Hematopoietic multipotent progenitor cell treated with erythropoietin and hydrocortisone succinate and interleukin-3 and kit ligand, for 4 days (in vitro differentiated cells): ENCODE measurements at regions not wholly inside any gene's neighbourhood (a gene's known extent, or its start where the extent isn't known, plus 50 kb on each side); places are given as distances from the start of the nearest gene placed in this dataset.
A peak's percentile ranks its signal among the peaks of the same experiment; 100 is the strongest.
"Not testable (repeated sequence)": the region's sequence is repeated elsewhere in the genome, so short reads cannot be mapped to it uniquely, and the experiment has no call there.

Source experiments
- DNase-seq: peaks from one replicate; pipeline ENCODE4 v3.0.0-alpha.2; 2015

DNA sequence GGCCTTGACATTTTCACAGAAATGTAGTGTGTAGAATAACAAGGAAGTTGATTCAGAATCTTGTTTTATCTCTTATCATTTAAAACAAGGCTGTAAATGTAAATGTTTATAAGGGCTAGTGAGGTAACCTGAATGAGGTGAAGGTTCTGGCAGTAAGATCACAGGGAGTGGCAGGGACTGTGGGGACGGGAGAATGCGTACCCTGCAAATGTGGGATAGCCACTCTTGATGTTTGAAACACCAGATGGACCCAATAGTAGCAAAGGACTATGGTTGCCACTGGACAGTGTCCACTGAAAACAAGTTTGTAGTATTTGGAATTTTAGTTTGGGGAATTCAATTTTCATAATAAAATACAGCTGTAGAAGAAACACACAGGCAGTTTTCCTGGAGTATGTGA, 155.3 kb downstream of the FHIP1A start:
- DNase-seq = no peak

DNA sequence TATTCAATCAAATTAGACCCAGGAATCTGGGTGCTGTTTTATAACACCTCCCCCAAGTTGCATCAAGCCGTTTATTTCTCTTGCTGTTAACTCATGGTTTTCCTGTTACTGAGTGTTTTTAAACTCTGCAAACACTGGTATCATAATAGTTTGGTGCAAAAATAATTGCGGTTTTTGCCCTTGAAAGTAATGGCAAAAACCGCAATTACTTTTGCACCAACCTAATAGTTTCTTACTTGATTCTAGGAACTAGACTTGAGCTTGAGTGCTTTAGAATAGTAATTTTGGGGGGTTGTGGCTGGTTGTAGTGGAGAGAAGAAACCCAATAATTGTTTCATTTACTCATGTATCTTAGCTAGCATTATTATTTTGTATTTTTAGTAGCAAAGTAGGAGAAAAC, 156.6 kb downstream of the FHIP1A start:
- DNase-seq = no peak

DNA sequence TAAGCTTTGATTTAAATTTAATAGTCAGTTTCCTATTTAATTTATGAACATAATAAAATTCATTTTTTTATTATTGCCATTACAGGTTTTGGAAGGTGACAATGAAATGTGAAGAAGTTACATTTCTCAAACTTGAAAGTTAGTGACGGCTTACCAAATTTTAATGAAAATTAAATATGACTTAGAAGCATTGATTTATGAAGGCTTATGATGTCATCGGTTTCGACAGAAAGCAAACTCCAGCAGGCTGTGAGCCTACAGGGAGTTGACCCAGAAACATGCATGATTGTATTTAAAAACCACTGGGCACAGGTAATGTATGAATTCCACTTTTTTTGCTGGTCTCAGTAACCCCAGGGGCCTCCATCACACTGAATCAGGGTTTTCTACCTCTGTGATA, 157.1 kb downstream of the FHIP1A start:
- no peak for DNase-seq

DNA sequence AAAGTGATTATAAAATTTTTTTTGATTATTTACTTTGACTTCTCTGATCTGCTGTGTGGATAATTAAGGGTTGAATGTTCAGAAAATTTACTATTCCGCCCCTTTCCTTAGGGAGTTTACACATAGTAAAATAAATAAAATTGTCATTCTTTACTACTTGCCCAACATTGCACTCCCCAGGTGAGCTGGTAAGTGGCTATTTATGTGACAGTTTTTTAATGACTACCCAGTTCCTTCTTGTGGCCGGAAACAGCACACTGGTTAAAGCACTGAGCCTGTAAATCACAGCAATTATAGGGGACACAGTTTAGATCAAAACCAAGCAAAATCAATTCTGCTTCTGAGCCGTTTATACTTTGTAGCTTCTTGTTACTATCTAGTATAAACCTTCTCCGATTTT, 158.1 kb downstream of the FHIP1A start:
- no peak for DNase-seq

DNA sequence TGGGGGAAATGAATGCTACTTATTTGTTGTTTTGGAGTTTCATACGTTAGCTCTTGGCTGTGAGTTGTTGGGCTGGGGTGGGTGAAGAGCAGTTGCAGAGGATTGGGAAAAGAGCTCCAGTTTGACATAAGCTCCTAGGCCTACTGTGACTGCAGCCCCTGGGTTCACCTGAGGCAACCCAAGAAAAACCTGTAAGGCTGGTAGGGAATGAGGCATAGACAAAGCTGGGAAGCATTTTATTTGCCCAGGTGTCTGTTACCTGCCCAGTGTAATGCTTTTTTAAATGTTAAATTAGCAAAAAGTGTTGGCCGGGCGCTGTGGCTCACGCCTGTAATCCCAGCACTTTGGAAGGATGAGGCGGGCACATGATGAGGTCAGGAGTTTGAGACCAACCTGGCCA, 160.0 kb downstream of the FHIP1A start:
- DNase-seq = no peak

DNA sequence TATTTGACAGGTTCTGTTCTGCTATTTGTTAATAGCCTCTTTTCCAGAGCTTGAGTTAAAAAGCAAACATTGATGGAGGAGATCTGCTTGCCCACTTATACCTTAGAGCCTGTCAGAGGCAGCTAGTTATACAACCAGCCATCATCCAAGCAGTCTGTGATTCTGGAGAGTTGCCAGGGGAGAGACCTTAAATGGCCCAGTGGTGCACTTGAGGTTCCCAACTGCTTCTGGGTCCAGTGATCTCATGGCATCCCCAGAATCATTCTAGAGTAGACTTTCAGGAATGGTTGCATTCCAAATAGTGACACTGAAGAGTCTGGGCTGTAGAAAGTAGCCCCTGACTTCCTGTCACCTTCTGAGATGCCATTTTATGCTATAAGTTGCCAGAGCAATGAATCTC, 160.7 kb downstream of the FHIP1A start:
- no peak for DNase-seq

DNA sequence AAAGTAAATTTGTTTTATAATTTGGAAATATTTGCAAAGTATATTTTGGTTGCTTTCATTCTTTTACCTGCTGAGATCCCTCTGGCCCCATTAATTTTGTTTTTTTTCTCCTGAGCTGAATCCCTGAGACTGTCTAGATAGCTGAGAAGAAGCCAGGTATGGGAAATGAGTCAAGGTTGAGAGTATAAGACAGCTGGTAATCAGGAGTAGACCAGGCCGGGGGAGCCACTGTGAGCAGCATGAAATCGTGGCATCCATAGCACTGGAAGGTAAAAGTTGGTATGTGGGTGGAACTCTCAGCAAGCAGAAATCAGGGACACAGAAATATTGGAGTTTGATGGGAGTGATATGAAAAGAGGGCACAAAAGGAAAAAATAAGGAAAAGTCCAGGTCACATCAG, 164.5 kb downstream of the FHIP1A start:
- no peak for DNase-seq

DNA sequence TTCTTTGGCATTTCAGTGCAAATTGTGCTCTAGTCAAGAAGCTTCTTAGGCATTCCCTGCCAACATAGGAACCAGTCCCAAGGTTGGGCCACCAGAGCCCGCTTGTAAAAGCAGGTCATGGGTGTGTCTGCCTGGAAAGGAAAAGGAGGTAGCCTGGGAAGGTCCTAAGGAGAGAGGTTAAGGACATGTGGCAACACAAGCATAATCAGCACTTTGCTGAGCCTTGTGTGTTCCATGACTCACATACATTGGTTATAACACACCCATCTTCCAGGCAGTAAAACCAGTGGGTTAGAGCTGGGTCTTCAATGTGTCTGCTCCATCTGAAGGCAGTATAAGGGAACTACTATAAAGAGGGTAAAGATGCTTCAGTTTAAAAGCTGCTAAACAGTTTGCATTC, 165.0 kb downstream of the FHIP1A start:
- no peak for DNase-seq

DNA sequence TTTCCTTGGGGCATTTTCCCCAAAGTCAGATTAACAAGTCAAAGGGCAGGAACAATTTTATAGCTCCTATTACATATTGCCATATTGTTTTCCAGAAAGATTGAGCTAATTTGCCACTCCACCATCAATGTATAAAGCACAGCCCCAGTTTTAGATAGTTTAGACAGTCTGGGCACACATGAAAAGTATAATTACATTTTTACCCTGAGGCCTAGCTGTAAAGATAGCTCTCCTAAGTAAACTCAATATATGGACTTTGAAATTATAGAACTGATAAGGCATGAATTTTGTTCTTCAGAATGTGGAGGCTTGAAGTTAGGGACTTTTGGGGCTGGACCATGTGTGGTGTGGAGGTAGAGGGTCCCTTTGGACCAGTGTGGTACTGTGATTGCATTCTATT, 166.0 kb downstream of the FHIP1A start:
- DNase-seq = no peak

DNA sequence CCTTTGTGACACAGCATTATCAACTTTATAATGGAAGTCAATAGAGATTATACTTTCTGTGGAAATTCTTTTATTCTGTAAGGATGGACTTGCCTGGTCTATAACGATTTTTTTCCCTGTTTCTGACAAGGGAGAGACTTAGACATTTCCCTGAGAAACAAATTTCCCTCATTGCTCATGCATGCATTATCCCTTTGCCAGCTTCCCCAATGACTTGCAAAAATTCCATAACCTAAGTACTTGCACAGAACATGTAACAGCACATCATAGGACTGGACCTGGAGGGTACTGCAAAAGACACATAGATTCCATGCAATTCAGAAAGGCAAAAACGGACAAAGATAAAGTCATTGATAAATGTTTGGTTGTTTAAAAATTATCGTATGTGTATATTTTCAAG, 166.7 kb downstream of the FHIP1A start:
- DNase-seq = no peak

DNA sequence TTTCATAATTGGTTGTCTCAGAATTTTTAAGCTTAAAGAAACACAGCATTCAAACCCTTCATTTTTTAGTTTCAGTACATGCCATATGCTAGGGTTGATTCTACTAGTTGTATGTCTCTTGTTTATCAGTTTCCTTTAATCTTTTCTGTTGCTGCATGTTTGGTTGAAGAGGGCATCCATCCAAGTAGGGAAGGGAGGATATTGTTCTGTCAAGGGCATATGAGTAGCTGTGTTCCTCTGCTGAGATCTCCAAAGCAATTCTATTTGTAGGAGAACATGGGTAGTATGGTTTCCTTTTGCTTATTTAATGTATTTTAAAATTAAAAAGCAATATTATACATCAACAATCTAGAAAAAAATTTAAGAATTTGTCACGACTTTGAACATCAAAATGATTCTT, 167.7 kb downstream of the FHIP1A start:
- DNase-seq = no peak

DNA sequence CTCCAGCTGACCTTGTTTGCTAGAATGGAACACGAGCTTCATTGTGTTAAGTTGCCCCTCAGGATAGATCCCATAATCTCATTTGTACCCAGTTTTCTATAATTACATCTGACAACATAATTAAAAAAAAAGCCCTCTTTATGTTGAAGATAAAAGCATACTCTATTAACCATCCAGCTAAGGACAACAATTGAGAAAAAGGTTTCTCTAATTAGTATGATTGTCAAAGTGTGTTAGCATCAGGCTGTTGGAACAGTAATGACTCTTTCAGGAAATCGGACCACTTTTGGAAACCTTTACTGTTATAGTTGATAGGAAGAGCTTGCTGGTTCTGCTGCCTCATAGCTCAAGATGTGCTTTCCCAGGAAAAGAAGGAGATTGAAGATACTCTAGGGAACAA, 172.6 kb downstream of the FHIP1A start:
- DNase-seq = no peak

DNA sequence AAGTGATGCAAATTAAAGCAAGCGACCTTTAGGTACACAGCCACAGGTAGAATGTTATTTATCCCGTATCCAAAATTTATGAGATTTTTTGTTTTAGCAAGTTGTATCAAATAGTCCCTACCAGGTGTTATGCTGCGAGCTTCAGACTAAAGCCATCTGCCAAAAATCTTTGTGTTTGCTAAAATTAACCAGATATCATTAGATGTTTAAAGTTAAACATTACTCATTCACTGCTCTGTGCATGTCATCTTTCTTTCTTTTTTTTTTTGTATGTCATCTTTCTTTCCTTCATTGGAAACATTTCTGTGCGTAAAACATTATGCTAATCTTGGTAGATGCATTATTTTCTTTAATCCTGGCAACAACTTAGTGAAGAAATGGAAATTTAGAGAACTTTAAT, 173.1 kb downstream of the FHIP1A start:
- DNase-seq = no peak

DNA sequence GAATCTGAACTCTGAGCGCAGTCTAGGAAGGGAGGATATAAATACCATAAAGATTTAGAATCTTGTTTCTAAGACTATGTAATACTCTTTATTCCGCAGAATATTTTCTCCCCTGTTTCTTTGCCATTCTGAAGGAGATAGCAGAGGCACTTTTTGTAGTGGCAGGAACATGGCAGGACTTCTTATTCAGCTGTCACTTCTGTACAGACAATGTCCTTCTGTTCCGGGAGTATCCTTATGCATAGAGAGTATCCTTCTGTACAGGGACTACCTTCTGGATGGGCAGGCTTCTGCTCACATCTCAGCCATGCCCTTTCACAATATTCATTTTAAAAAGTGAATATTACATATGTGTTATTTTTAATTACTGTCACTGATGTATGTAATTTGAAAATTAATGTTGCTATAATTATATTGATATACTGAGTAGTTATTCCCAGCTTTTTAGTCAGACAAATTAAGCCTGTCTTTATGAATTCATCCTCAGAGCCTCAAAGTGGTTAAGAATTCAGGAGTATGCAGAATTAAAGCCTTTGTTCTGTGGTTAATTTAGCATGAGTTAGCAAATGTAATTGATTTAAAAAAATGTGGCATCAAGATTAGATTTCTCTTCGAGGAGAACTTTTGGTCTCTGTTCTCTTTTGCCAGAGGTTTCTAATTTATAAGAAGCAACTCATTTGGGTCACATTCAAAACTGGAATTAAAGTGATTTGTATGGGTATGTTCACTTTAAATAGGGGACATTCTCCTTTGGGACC, 174.4 kb downstream of the FHIP1A start:
- DNase-seq = no peak

DNA sequence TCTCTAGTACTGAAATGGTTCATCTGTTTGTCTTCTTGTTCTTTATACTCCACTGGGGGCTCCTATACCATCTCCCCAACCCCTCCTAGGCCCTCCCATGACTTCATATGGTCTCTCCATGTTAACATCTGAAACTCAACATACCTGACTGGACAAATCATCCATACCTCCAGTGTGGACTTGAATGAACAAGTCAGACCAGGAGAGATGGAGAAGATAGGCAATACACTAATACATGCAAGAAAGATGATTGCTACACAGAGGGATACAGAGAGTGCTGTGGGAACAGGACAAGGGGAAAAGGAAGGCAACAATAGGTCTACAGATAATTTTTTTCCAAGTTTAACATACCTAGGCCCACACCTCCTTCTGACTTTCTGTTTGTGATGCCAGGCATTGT, 175.1 kb downstream of the FHIP1A start:
- DNase-seq = no peak

DNA sequence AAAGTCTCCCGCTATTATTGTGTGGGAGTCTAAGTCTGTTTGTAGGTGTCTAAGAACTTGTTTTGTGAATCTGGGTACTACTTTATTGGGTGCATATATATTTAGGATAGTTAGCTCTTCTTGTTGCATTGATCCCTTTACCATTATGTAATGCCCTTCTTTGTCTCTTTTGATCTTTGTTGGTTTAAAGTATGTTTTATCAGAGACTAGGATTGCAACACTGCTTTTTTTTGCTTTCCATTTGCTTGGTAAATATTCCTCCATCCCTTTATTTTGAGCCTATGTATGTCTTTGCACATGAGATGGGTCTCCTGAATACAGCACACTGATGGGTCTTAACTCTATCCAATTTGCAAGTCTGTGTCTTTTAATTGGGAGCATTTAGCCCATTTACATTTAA, 165.2 kb downstream of the GATB start:
- not testable (repeated sequence) for DNase-seq

DNA sequence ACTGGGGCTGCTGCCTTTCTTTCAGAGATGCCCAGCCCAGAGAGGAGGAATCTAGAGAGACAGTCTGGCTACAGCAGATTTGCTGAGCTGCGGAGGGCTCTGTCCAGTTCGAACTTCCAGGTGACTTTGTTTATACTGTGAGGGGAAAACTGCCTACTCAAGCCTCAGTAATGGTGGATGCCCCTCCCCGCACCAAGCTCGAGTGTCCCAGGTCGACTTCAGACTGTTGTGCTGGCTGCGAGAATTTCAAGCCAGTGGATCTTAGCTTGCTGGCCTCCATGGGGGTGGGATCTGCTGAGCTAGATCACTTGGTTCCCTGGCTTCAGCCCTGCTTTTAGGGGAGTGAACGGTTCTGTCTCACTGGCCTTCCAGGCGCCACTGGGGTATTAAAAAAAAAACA, 163.1 kb downstream of the GATB start:
- DNase-seq = not testable (repeated sequence)

DNA sequence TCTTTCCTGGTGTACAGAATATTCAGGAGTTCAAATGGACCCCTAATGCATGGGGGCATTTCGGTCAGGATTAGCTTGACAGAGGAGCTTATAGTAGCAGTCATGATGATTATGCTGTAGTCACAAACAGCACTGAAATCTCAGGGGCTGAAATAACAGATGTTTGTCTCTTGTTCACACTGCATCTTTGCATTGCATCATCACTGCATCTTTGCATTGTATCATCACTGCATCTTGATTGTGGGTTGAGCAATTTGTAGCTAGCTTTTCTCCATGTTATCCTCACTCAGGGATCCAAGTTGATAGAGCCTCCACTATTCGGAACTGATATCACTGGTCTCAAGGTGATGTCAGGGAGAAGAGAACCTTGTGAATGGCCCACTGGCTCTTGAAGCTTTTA, 160.9 kb downstream of the GATB start:
- DNase-seq = no peak

DNA sequence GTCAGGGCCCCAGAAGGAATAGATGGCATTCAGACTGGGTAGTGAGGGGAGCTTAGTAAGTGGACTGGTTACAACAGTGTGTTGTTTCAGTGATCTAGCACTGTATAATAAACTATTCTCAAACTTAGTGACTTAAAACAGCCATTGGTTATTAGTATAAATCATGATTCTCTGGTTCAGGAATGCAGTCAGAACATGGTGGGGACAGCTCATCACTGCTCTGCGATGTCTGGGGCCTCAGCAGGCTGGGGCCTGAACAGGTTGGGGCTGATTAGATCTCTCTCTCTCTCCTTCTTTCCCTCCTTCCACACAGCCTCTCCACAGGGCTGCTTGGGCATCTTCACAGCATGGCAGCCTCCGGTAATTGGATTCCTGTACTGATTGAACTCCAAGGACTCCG, 160.4 kb downstream of the GATB start:
- no peak for DNase-seq

DNA sequence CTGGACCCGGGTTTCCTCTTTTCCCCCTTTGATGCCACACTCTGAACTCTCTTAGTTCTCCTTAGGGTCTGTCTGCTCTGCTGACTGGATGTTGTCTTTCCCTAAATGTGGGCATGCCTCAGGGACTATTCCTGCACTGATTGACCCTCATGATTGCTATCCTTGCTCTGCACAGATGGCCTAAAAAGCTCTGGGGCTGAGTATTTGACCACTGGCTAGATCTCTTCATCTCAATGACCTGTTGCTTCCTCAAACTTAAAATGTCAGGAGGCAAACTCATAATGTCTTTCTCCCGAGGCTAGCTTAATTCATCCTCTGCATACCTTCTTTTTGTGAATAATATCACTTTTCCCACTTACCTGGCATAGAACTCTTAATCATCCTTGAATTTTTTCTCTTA, 157.4 kb downstream of the GATB start:
- no peak for DNase-seq

DNA sequence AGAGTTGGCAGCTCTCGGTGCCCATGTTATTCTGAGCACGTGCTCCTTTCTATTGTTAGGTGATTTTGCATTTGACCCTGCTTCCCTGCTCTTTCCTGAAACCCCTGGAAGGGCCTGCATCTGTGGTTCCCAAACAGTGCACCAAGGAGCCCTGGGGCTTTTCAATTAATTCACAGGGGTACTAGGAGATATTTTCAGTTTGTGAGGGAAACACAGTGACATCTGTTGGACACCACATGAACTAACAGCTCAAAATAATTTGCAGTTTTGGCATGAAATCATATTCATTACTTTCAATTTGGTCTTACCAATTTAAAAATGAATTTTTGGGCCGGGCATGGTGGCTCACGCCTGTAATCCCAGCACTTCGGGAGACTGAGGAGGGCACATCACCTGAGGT, 156.6 kb downstream of the GATB start:
- peak; percentile 38 for DNase-seq

DNA sequence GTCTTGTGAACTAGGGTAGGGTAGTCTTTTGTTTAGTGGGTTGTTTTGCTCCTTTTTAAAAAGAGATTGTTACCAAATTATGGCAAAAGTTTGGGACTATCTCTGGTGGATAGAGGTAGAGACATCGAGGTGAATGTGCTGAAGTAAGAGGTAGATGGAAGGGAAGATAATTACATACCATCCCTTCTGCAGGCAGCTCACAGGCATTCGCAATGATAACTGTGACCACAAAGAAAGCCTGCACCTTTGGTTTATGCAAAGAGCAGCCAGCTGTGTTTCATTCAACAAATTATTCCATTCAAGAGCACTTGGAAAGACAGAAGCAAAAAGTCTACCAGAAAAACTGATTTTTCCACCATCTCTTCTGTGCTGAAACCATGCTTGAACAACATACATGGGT, 155.6 kb downstream of the GATB start:
- no peak for DNase-seq

DNA sequence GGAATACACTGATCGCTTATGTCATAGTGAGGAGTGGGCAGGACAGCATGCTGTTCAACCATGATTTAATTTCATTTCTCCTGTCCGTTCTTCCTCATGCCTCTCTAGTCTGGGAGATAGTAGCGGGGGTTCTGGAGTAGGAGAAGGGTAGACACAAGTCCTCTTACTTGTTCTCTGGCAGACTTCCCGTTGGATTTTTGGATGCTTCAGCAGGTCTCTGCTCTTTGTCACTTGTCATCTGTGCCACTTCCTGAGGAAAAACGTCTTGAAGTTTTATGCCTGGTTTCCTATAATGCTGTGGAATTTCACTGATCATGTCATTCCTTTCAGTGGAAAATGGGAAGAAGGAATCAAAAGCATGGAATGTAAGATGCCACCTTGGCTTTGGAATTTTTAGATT, 154.7 kb downstream of the GATB start:
- no peak for DNase-seq

DNA sequence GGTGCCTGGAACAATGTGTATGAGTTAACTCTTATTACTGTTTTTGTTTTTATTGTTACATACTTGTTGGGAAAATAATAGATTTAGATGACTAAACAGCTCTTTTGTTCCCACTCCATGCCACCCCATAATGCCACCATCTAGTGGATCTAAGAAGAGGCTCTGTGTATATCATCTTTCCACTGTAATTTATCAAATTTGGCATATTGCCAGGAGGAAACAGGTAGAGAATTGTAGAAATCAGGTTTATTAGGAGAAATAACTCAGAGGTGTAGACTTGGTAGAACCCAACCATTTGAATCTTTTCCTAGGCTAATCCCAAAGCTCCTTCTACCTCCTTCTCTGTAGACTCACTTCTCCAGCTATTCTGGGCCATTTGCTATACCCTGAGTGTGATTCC, 150.6 kb downstream of the GATB start:
- DNase-seq = no peak

DNA sequence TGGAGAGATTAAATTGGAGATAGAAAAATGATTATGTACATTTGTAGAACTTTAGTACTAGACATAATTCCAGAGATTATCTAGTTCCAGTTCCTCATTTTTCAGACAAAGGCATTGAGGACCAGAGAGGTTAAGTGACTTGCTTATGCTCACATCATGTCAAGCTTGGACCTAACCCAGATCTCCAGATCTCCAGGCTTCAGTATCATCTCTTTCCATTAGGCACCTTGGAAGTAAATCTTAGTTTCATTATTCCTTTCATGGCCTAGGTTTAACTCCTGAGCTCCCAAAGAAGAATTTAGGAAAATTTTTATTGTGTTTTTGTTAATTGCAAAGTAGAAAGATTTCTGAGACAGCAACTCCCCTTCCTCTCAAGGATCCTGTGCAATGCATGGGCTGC, 148.8 kb downstream of the GATB start:
- DNase-seq = no peak

DNA sequence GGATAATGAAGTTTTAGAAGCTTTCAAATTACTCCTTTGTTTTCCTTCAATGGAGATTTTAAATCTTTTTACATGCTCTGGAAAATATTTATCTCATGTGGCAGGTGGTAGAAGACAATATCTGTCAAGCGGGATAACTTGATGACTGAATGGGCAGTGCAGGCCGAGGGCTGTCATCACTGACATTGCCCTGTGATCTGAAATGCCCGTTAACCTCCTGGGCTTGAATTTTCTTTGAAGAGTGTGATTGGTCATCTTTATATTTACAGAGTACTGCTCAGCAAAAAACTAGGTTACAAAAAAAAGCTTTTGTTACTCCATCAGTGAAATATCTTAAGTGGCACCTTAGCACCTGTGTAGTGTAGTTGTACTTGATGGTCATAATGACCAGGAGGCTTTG, 147.5 kb downstream of the GATB start:
- DNase-seq = no peak
